GM19025 (cell line): ENCODE measurements at regions not wholly inside any gene's neighbourhood (a gene's known extent, or its start where the extent isn't known, plus 50 kb on each side); places are given as distances from the start of the nearest gene placed in this dataset.
"Not testable (repeated sequence)": the region's sequence is repeated elsewhere in the genome, so short reads cannot be mapped to it uniquely, and the experiment has no call there.

Experiments
- ATAC-seq: cut with Tn5 transposase; IDR thresholded peaks from one replicate; pipeline ENCODE4 v1.9.1; 2021; ENCODE audit warnings: mild to moderate bottlenecking, low read depth, moderate library complexity; ENCODE audit not compliant: unreplicated experiment

DNA sequence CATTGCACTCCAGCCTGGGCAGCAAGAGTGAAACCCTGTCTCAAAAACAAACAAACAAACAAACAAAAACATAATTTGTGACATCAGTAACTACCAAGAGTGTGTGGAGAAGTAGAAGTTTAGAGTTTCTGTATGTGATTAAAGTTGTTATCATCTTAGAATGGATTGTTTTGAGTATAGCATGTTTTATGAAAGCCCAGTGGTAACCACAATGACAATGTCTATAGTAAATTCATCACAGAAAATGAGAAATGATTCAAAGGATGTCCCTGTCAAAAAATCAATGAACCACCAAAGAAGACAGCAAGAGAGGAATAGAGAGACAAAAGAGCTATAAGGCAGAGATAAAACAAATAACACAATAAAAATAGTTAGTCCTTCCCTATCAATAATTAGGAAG lies 1299.2 kb downstream of the CNTNAP5 start:
- ATAC-seq = no peak

DNA sequence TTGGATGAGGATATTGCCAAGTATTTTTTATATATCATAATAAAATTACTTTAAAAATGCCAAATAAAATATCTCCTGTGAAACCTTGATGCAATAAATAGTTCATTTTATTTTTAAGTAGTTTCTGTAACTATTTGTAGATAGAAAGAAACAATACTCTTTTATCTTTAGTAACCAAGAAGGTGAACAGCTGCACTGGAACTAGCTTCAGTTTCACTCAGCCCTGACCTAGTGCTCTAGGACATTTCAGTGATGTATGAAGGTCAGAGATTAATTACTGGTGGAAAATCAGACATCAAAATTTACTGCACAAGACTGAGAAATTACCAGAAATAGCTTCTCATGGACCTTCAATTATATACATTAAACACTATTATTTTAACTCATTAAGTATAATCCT lies 1305.0 kb downstream of the CNTNAP5 start:
- peak; percentile 83 for ATAC-seq

DNA sequence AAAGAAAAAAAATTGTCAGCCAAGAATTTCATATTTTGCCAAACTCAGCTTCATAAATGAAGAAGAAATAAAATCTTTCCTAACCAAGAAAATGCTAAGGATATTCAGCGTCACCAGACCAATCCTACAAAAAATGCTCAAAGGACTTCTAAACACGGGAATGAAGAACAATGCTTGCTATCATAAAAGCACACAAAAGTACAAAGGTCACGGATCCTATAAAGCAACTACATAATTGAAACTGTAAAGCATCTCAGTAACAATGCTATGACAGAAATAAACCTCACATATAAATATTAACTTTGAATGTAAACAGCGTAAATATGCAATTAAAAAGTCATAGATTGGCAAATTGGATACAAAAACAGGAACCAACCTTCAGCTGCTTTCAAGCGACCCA lies 1314.6 kb upstream of the GYPC start:
- no peak for ATAC-seq

DNA sequence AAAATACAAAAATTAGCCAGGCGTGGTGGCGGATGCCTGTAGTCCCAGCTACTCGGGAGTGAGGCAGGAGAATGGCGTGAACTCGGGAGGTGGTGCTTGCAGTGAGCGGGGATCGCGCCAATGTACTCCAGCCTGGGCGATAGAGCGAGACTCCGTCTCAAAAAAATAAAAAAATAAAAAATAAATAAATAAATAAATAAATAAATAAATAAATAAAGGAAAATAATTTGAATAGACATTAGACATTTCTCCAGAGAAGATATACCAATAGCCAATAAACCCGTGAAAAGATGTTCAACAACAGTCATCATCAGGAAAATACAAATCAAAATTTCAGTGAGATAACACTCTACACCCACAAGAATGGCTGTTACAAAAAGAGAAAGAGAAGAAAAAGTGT lies 1302.4 kb upstream of the GYPC start:
- not testable (repeated sequence) for ATAC-seq

DNA sequence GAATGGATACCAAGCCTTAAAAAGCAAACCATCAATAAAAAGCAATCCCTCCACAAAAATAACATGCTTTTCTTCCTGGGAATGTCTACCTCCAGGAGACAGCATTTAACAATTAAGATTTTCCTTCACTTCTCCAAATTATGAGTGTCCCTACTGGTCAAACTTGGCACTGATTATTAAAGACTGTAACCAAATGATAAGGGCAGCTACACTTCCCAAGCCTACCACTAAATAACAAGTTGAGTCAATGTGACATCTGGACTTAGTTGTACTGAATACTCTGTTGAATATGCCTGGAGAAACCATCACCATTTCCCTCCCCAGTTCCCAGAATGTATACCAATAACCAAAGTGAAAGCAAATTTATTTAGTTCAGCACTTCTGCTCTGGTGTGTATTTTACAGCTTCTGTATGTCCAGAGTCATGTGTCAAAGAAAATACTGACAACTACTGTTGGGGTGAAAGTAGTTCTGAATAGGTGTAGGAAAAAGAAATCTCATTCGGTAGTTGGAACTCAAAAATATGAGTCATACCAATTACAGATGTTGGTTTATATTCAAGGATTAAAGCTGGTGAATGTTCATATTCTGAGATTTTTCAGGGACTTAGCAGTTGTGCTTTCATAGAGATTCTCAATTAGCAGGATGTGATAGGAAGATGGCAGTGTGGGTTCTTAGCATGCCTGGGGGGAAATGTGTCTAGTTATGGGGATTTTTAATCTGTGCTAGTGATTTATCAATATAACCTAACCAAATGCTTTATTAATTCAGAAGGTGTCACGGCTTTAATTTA lies 1291.6 kb upstream of the GYPC start:
- ATAC-seq = no peak

DNA sequence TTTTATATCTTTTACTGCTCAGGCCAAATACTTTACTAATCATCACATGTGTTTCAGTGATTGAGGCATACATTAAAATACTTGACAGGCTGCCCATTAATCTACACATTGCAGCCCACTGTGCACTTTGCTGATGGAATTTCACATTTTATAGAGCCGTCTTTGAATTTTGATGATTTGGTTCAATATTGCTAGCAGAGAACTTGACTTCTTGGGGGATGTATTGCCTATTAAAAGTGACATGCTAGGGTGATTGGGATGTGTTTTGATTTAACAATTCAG lies 1291.0 kb upstream of the GYPC start:
- no peak for ATAC-seq

DNA sequence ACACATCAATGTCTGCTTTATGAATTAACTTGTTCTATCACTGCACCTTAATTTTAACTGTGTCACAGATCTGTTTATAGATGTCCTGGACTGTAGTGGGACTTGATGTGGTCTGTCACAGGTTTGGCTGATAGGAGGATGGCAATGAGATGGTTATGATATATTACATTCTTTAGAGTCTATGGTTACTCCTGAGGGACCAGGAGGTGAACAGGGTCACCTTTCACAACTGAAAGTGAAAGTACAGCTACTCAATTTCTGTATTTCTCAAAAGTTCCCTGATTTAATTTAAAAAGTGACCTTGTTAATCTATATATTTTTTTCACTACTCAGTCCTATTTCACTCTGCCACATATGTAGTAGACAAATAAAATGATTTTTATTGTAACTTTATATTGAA lies 1284.1 kb upstream of the GYPC start:
- no peak for ATAC-seq

DNA sequence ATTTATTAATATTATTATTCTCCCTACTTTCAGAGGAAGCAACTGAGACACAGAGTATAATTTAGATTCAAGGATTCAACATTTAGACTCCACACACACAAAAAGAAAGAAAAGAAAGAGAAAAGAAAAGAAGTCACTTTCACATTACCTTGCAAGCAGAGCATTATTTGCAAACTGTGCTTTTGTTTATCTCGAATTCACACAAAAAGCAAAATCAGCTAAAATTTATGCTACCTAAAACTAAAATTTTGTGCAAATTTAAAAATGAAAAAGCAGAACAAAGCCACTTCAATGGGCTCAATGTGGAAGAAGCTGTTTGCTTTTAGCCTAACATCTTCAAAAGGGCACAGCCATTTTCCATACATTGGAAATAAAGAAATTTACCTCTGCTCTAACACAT lies 1282.7 kb upstream of the GYPC start:
- no peak for ATAC-seq

DNA sequence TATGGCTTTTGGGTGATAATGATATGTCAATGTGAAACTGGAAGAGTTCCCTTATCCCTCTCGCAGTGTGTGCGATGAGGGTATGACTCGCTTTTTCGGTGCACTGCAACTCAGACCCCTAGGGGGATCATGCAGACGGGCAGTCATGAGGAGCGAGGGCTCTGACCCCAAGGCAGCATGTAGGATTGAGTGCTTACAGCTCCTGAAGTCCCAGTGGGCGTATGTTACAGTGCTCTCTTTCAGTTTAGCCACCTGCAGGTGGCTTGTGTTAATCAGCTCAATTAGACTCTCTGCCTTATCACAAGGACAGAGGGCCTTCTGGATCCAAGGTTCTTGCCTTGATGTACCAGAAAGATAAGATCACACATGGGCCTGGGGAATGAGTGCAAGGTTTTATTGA lies 1269.9 kb upstream of the GYPC start:
- no peak for ATAC-seq

DNA sequence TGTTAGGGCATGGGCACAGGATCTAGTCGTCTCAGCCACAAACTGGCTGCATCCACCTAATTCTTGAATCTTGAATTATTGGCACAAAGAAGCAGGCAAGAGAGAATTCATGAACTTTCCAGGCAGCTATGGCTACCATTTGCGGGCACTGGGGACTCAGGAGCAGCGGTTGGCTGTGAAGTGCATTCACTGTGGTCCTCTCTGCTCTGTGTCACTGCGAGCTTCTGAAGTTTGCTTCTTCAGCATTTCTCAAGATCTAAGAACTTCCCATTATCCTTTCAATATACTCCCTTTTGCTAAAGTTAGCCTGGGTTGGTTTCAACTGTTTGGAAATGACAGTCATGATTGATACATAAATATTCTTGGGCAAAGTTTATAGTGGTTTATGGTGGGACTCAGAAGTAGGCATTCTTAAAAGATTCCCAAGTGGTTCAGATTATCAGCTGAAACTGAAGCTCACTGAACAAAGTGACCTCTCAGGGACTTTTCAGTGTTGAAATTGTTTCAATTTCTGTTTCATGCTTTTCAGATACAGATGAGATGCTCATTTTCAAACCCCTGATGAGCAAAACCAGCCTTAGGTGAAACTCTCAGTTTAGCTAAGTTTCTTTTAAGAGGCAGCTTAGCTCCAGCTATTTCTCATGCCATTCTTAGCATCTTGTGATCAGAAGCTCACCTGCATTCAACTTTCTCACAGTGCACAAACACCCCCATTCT lies 1258.3 kb upstream of the GYPC start:
- peak; percentile 86 for ATAC-seq

DNA sequence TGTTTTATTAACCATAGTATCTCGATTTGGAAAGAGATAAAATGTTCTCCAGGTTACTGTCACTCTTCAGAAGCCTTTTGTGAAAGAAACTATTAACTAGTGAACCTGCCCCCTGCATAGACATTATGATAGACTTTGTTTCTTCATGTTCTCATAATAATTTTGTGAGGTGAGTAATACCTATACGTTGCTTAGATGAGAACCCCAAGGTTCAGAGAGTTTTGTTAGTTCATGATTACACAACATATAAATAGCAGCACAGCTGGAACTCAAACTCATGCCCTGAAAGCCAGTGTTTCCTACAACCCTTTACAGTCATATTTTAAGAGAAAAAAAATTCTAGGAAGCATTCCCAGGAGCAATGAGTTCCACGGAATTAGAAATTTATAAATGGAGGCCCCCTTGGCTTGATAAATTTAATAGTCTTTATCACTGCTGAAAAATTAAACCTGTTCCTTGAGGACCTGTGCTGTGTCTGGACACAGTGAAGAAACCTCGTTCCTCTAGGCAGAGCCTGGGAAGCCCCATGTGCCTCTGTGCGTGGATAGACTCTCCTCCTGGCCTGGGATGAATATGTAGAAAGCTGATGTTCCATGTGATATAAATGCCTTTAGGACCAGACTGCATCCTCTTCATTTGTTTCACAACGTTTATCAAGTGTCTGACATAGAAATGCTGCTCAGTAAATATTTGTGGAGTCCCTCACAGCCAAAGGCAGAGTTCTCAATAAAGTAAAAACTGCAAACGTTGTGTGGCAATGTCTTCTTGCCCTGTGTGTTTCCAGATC lies 1257.0 kb upstream of the GYPC start:
- peak; percentile 29 for ATAC-seq

DNA sequence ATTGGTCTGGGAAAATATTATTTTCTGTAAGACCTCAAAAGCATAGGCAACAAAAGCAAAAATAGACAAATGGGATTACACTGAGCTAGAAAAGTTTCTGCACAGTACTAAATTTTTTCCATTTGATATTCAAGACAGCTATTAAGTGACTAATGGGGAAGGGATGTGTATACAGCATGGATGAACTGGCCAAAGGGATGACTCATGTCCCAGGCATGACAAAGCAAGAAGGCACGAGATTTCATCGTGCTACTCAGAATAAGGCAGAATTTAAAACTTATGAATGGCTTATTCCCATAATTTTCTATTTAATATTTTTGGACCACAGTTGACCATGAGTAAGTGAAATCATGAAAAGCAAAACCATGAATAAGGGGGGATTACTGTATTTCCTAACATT lies 1250.1 kb upstream of the GYPC start:
- no peak for ATAC-seq

DNA sequence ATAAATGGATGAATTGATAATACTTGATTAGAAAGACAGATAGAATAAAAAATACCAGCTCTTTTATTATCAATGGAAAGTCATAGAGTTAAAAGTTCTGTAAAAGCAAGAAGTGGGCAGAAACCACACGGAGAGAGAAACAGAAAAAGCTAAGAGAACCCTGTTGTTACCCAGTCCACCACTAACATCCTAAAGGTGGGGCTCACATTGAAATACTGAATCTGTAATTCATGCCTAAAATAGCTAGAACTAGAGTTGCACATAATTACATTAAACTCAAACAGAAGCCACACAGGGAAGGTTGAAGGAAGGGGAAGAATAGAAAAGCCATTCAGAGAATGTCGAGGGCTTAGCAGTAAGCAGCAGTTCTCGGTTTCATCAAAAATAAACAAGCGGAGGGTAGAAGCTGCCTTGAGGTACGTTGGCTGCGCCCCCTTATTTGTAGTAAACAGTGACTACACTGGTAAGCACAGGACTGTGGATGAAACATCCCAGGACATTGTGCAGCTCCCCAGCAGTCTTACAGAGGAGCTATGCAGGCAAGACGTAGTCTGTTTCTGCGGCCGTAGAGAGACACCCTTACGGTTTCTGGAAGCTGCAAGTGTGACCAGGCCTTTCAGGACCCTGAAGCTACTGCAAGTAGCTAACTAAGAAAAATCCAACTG lies 1247.0 kb upstream of the GYPC start:
- ATAC-seq = no peak

DNA sequence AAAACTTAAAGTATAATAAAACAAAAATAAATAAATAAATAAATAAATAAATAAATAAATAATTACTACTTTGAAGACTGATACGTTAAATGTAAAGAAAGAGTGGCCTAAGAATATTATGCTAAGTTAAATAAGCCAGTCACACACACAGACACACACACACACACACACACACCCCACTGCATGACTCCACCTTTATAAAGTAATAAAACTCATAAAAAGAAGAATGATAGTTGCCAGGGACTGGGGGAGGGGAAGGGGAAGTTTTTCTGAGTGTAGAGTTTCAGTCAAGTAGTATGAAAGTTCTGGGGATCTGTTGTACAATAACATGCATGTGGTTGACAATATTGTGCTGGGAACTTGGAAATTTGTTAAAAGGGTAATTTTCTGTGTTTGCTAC lies 1237.5 kb upstream of the GYPC start:
- no peak for ATAC-seq

DNA sequence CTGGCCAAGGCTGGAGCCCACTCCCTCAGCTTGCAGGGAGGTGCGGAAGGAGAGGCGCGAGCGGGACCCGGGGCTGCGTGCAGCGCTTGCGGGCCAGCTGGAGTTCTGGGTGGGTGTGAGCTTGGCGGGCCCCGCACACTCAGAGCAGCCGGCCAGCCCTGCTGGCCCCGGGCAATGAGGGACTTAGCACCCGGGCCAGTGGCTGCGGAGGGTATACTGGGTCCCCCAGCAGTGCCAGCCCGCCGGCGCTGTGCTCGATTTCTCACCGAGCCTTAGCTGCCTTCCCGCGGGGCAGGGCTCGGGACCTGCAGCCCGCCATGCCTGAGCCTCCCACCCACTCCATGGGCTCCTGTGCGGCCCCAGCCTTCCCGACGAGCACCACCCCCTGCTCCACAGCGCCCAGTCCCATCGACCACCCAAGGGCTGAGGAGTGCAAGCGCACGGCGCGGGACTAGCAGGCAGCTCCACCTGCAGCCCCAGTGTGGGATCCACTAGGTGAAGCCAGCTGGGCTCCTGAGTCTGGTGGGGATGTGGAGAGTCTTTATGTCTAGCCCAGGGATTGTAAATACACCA lies 1233.7 kb upstream of the GYPC start:
- not testable (repeated sequence) for ATAC-seq

DNA sequence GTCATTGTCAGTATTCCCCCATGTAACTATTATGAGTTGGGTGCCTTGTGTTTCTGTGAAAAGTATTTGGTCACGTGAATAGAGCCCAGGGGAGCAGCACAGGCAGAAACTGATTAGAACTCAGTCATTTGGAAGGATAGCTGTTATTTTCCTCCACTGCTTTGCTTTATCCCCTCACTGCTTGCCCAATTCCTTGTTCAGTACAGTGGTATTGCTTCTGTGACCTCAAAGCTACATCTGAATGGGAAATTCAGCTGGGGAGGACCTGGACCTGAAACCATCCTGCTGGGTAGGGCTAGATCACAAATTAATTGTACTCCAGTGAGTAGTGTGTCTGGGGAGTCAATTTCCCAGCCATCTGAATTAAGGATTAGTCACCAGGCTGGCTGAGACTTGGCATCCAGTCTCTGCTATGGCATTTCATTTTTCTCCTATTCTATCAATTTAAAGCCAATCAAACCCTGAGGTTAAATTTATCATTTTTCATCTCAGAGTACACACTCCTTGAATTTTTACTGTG lies 1231.6 kb upstream of the GYPC start:
- no peak for ATAC-seq

DNA sequence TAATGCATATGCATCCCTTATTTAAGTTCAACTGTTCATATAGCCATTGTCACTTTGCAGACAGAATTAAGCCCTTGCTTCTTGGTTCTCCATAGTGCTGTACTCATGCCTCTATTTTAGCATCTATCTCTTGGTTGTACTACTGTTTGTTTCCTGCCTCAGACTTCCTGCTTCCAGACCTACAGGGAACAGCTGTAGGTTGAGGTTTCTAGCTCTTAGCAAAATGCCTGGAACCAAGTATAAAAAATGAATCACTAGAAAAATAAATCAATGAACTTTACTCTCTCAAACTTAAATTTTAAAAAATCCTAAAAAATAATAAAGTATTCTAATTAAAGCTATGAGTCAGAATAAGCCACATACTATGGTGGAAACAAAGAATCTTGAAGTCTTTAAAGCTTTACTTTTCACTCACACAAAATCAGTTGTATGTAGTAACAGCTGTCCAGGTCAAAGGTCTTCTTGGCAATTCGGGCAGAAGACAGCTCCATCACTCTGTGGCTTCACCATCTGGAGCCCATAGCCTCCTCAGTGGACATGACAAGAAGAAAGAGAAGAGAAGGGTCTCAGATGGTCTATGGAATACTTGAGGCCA lies 1228.1 kb upstream of the GYPC start:
- ATAC-seq = no peak

DNA sequence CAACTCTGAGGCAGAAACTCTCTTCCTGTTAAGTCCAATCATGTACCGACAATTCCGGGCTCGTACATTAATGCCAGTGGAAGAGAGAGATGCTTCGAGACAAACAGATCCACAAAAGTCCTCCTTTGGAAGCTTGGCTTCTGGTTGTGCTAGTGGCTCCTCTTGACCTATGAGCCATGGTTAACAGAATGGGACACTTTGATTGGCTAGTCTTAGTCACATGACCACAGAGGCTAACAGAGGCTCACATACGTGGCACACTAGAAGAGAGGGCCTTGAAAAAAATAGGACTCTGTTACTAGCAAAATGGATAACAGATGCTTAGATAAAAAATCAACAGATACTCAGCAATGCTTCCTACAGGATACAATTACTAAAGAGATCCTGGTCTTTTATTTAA lies 1211.9 kb upstream of the GYPC start:
- no peak for ATAC-seq

DNA sequence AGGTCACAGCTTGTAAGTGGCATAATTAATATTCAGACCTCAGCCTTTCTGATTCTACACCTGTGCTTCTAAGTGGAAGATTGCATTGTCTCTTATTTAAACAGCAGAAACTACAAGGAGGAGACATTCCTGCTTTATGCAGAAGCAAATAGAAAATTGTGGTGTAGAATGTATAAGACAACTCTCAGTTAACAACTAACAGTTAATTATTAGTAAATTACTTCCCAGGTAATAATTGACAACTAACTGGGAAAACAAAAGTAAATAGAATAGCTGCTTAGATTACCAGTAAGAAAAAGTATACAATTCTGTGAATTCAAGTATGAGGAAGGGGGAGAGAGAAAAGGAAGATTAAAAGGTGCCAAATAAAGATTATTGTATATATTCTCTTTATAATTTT lies 1210.5 kb upstream of the GYPC start:
- no peak for ATAC-seq

DNA sequence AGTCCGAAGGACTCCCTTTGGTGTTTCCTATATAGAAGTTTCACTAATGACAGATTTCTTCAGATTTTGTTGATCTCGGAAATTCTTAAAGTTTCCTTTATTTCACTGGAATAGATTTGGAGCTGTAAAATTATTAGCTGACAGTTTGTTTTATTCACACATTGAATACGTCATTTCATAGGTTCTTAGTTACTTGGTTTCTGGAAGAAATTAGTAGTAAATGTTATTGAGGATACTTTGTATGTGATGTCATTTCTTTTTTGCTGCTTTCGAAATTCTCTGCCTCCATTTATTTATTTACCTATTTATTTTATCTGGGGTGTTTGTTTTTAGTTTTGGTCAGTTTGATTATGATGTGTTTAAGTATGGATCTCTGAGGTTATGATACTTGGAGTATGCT lies 1205.9 kb upstream of the GYPC start:
- no peak for ATAC-seq
